T-helper 17 cell (primary cell): ENCODE measurements at regions not wholly inside any gene's neighbourhood (a gene's known extent, or its start where the extent isn't known, plus 50 kb on each side); places are given as distances from the start of the nearest gene placed in this dataset.
"Not testable (repeated sequence)": the region's sequence is repeated elsewhere in the genome, so short reads cannot be mapped to it uniquely, and the experiment has no call there.

Experiments
- ATAC-seq: fragments of 150-1000 bp; cut with Tn5 transposase; 2 replicates; pipeline ENCODE4 v1.10.0; 2021; ENCODE audit warnings: mild to moderate bottlenecking, moderate library complexity
- DNase-seq, 3 donors: peaks; one replicate each; pipeline versions ENCODE4 v3.0.0 to v3.0.0-alpha.2; 2020 to 2021
- H3K9me3 ChIP-seq: one replicate; pipeline ENCODE4 v1.7.0; 2013; ENCODE audit warnings: low read length, mild to moderate bottlenecking; ENCODE audit not compliant: control insufficient read depth, poor library complexity, severe bottlenecking
- H3K27ac Mint-ChIP-seq: one replicate; pipeline ENCODE4 v1.8.0; 2022; ENCODE audit warnings: mild to moderate bottlenecking, moderate library complexity, mixed read lengths
- H3K27me3 Mint-ChIP-seq: one replicate; pipeline ENCODE4 v1.8.0; 2022; ENCODE audit warnings: mixed read lengths
- H3K36me3 Mint-ChIP-seq: one replicate; pipeline ENCODE4 v1.8.0; 2022; ENCODE audit warnings: low read depth, mixed read lengths
- H3K4me1 Mint-ChIP-seq: one replicate; pipeline ENCODE4 v1.8.0; 2022; ENCODE audit warnings: mild to moderate bottlenecking, mixed read lengths
- H3K4me3 Mint-ChIP-seq: one replicate; pipeline ENCODE4 v1.8.0; 2022; ENCODE audit warnings: mild to moderate bottlenecking, moderate library complexity, mixed read lengths

- no peaks in the 10 kb centered on the region for H3K9me3 ChIP-seq
- no peak overlapping the region for H3K4me3 Mint-ChIP-seq
- H3K36me3 Mint-ChIP-seq = peaks cover 2% of the 10 kb centered on the region
- ATAC-seq = no peak
- peaks cover 3% of the 10 kb centered on the region for H3K4me1 Mint-ChIP-seq
- no peak overlapping the region for H3K27ac Mint-ChIP-seq
- DNase-seq = no peak
- H3K27me3 Mint-ChIP-seq = peaks cover 8% of the 10 kb centered on the region
Observed at GRCh38 chr12:25347716-25348592, 97.2 kb upstream of the KRAS start.

GRCh38 chr12:25341877-25342276 lies 91.1 kb upstream of the KRAS start:
- H3K36me3 Mint-ChIP-seq, H3K27ac Mint-ChIP-seq, ATAC-seq, H3K4me3 Mint-ChIP-seq, H3K27me3 Mint-ChIP-seq, H3K4me1 Mint-ChIP-seq, DNase-seq, H3K9me3 ChIP-seq: not testable (repeated sequence)

GRCh38 chr12:25337916-25338315 lies 87.2 kb upstream of the KRAS start:
- no peak overlapping the region for H3K4me3 Mint-ChIP-seq
- no peaks in the 10 kb centered on the region for H3K4me1 Mint-ChIP-seq
- no peak for DNase-seq
- no peaks in the 10 kb centered on the region for H3K36me3 Mint-ChIP-seq
- no peaks in the 10 kb centered on the region for H3K9me3 ChIP-seq
- ATAC-seq = no peak
- no peak overlapping the region for H3K27ac Mint-ChIP-seq
- H3K27me3 Mint-ChIP-seq = peaks cover 5% of the 10 kb centered on the region

- ATAC-seq (no peak), DNase-seq (no peak)
- Mint-ChIP-seq H3K36me3 (no peaks in the 10 kb centered on the region), H3K4me1 (no peaks in the 10 kb centered on the region), H3K27ac (no peak overlapping the region), H3K27me3 (peaks cover 5% of the 10 kb centered on the region), H3K4me3 (no peak overlapping the region)
- H3K9me3 ChIP-seq = no peaks in the 10 kb centered on the region
Observed at GRCh38 chr12:25332143-25332542, 81.4 kb upstream of the KRAS start.

- Mint-ChIP-seq H3K4me1 (peaks cover 7% of the 10 kb centered on the region), H3K27me3 (no peaks in the 10 kb centered on the region), H3K36me3 (no peaks in the 10 kb centered on the region), H3K4me3 (no peak overlapping the region), H3K27ac (no peak overlapping the region)
- ATAC-seq (no peak), DNase-seq (no peak)
- no peaks in the 10 kb centered on the region for H3K9me3 ChIP-seq
Observed at GRCh38 chr12:25328072-25328712, 77.5 kb upstream of the KRAS start.

- no peak overlapping the region for H3K27ac Mint-ChIP-seq
- H3K9me3 ChIP-seq = no peaks in the 10 kb centered on the region
- no peak for ATAC-seq
- no peaks in the 10 kb centered on the region for H3K27me3 Mint-ChIP-seq
- DNase-seq = no peak
- no peak overlapping the region for H3K4me3 Mint-ChIP-seq
- H3K4me1 Mint-ChIP-seq = peaks cover 15% of the 10 kb centered on the region
- H3K36me3 Mint-ChIP-seq = no peaks in the 10 kb centered on the region
Observed at GRCh38 chr12:25327321-25327720, 76.6 kb upstream of the KRAS start.

GRCh38 chr12:25326326-25326725 lies 75.6 kb upstream of the KRAS start:
- H3K36me3 Mint-ChIP-seq = no peaks in the 10 kb centered on the region
- DNase-seq = no peak
- H3K4me1 Mint-ChIP-seq = peaks cover 19% of the 10 kb centered on the region
- no peak for ATAC-seq
- no peaks in the 10 kb centered on the region for H3K27me3 Mint-ChIP-seq
- no peaks in the 10 kb centered on the region for H3K9me3 ChIP-seq
- H3K4me3 Mint-ChIP-seq = no peak overlapping the region
- H3K27ac Mint-ChIP-seq = no peak overlapping the region

GRCh38 chr12:25324861-25325260 lies 74.1 kb upstream of the KRAS start:
- ATAC-seq = no peak
- peaks cover 5% of the 10 kb centered on the region for H3K27me3 Mint-ChIP-seq
- no peaks in the 10 kb centered on the region for H3K9me3 ChIP-seq
- H3K4me1 Mint-ChIP-seq = peaks cover 21% of the 10 kb centered on the region
- H3K36me3 Mint-ChIP-seq = no peaks in the 10 kb centered on the region
- H3K4me3 Mint-ChIP-seq = no peak overlapping the region
- DNase-seq = no peak
- no peak overlapping the region for H3K27ac Mint-ChIP-seq

GRCh38 chr12:25323581-25323982 lies 72.9 kb upstream of the KRAS start:
- Mint-ChIP-seq H3K27me3 (peaks cover 5% of the 10 kb centered on the region), H3K36me3 (no peaks in the 10 kb centered on the region), H3K4me3 (peak overlapping the region; percentile 53), H3K4me1 (peaks cover 21% of the 10 kb centered on the region), H3K27ac (peak overlapping the region; percentile 77)
- DNase-seq (no peak), ATAC-seq (peak; percentile 54)
- no peaks in the 10 kb centered on the region for H3K9me3 ChIP-seq

GRCh38 chr12:25322918-25323531 lies 72.3 kb upstream of the KRAS start:
- Mint-ChIP-seq H3K4me3 (peak overlapping the region; percentile 68), H3K27me3 (peaks cover 5% of the 10 kb centered on the region)

GRCh38 chr12:25322351-25322750 lies 71.6 kb upstream of the KRAS start:
- peak overlapping the region; percentile 68 for H3K4me3 Mint-ChIP-seq
- no peaks in the 10 kb centered on the region for H3K36me3 Mint-ChIP-seq
- ATAC-seq = peak; percentile 77

More at GRCh38 chr12:25322918-25323531, 72.3 kb upstream of the KRAS start:
- Mint-ChIP-seq H3K4me1 (peaks cover 21% of the 10 kb centered on the region), H3K36me3 (no peaks in the 10 kb centered on the region), H3K27ac (peak overlapping the region; percentile 77)
- DNase-seq (no peak), ATAC-seq (peak; percentile 53)
- no peaks in the 10 kb centered on the region for H3K9me3 ChIP-seq

GRCh38 chr12:25321772-25322171 lies 71.0 kb upstream of the KRAS start:
- DNase-seq (no peak), ATAC-seq (no peak)
- H3K4me3 Mint-ChIP-seq = peak overlapping the region; percentile 68
- no peaks in the 10 kb centered on the region for H3K9me3 ChIP-seq
- H3K27me3 Mint-ChIP-seq = peaks cover 5% of the 10 kb centered on the region
- peak overlapping the region; percentile 77 for H3K27ac Mint-ChIP-seq
- H3K4me1 Mint-ChIP-seq = peaks cover 21% of the 10 kb centered on the region
- H3K36me3 Mint-ChIP-seq = no peaks in the 10 kb centered on the region

More at GRCh38 chr12:25322351-25322750, 71.6 kb upstream of the KRAS start:
- DNase-seq = no peak
- H3K9me3 ChIP-seq = no peaks in the 10 kb centered on the region
- Mint-ChIP-seq H3K4me1 (peaks cover 21% of the 10 kb centered on the region), H3K27ac (peak overlapping the region; percentile 77), H3K27me3 (peaks cover 5% of the 10 kb centered on the region)
